NCI-H1436 treated with DMSO at 0.1 percent for 48 hours (cell line): ENCODE measurements at regions not wholly inside any gene's neighbourhood (a gene's known extent, or its start where the extent isn't known, plus 50 kb on each side); places are given as distances from the start of the nearest gene placed in this dataset.

ENCODE experiments used
- DNase-seq: peaks from one replicate; lab custom pipeline; 2025; lab: John Stamatoyannopoulos, UW

- no peak for DNase-seq
Observed at GRCh38 chr3:24763393-24763792, 268.7 kb upstream of the THRB start.

- DNase-seq: no peak
Observed at GRCh38 chr3:24764236-24764915, 269.7 kb upstream of the THRB start.

- no peak for DNase-seq
Observed at GRCh38 chr3:24765399-24765798, 270.7 kb upstream of the THRB start.

GRCh38 chr3:24769918-24770317 is 275.3 kb upstream of the THRB start:
- DNase-seq: no peak

- no peak for DNase-seq
Observed at GRCh38 chr3:24773798-24774197, 279.1 kb upstream of the THRB start.

- no peak for DNase-seq
Observed at GRCh38 chr3:24780991-24781390, 286.3 kb upstream of the THRB start.

- no peak for DNase-seq
Observed at GRCh38 chr3:24781454-24781853, 286.8 kb upstream of the THRB start.

GRCh38 chr3:24793896-24794295 is 299.2 kb upstream of the THRB start:
- DNase-seq: no peak

GRCh38 chr3:24802614-24803013 is 308.0 kb upstream of the THRB start:
- no peak for DNase-seq

GRCh38 chr3:24804095-24804494 is 309.4 kb upstream of the THRB start:
- no peak for DNase-seq

- DNase-seq: no peak
Observed at GRCh38 chr3:24810881-24811280, 316.2 kb upstream of the THRB start.

GRCh38 chr3:24812116-24812515 is 317.5 kb upstream of the THRB start:
- DNase-seq: no peak

- DNase-seq: no peak
Observed at GRCh38 chr3:24818055-24818454, 323.4 kb upstream of the THRB start.

- no peak for DNase-seq
Observed at GRCh38 chr3:24828011-24828410, 333.4 kb upstream of the THRB start.

GRCh38 chr3:24828551-24828950 is 333.9 kb upstream of the THRB start:
- no peak for DNase-seq

GRCh38 chr3:24829011-24829581 is 334.4 kb upstream of the THRB start:
- no peak for DNase-seq

GRCh38 chr3:24829629-24830229 is 335.1 kb upstream of the THRB start:
- DNase-seq: no peak

GRCh38 chr3:24830230-24831152 is 335.8 kb upstream of the THRB start:
- DNase-seq: no peak

GRCh38 chr3:24831221-24831620 is 336.6 kb upstream of the THRB start:
- no peak for DNase-seq

GRCh38 chr3:24832891-24833290 is 338.2 kb upstream of the THRB start:
- DNase-seq: no peak

GRCh38 chr3:24834442-24834841 is 339.8 kb upstream of the THRB start:
- no peak for DNase-seq

GRCh38 chr3:24835510-24835909 is 340.9 kb upstream of the THRB start:
- DNase-seq: no peak

GRCh38 chr3:24837601-24838000 is 343.0 kb upstream of the THRB start:
- DNase-seq: no peak
